BLaER1 treated with 17β-estradiol and CSF1 and Interleukin-3, amounts not matched to agents 10 nM and 100 nM (cell line): ENCODE measurements at regions not wholly inside any gene's neighbourhood (a gene's known extent, or its start where the extent isn't known, plus 50 kb on each side); places are given as distances from the start of the nearest gene placed in this dataset.

ENCODE experiments used
- H3K27ac ChIP-seq, 11 experiments: shearing (Covaris generic); formaldehyde crosslinking; 2 replicates each; pipeline ENCODE4 v1.8.1; 2022
- H3K27me3 ChIP-seq, 11 experiments: shearing (Covaris generic); formaldehyde crosslinking; 2 replicates each; pipeline ENCODE4 v1.8.1; 2022
- H3K36me3 ChIP-seq, 11 experiments: shearing (Covaris generic); formaldehyde crosslinking; 2 replicates each; pipeline ENCODE4 v1.8.1; 2022
- H3K4me1 ChIP-seq, 10 experiments: shearing (Covaris generic); formaldehyde crosslinking; 2 replicates each; pipeline ENCODE4 v1.8.1; 2022
- H3K4me2 ChIP-seq, 11 experiments: shearing (Covaris generic); formaldehyde crosslinking; 2 replicates each; pipeline ENCODE4 v1.8.1; 2022
- H3K4me3 ChIP-seq, 10 experiments: shearing (Covaris generic); formaldehyde crosslinking; 2 replicates each; pipeline ENCODE4 v1.8.1; 2022
- H3K9ac ChIP-seq, 11 experiments: shearing (Covaris generic); formaldehyde crosslinking; 2 replicates each; pipeline ENCODE4 v1.8.1; 2022
- H3K9me3 ChIP-seq, 11 experiments: shearing (Covaris generic); formaldehyde crosslinking; replicated peaks in 1 of 11; 2 replicates each; pipeline ENCODE4 v1.8.1; 2022
- H4K20me1 ChIP-seq, 11 experiments: shearing (Covaris generic); formaldehyde crosslinking; 2 replicates each; pipeline ENCODE4 v1.8.1; 2022
- Cebpa-rat ChIP-seq, 11 experiments: shearing (Covaris generic); IDR thresholded peaks; 2 replicates each; pipeline ENCODE4 v1.8.1; 2022

- peaks cover 0 to 13% (median 0%) of the 10 kb centered on the region in 10 experiments; a peak in 3 of 20 replicates for H3K4me1 ChIP-seq
- H3K9ac ChIP-seq: no peak overlapping the region
- 0 out of 22 replicates have a peak overlapping the region, but pooled peaks of 1 of the 11 experiments have one; percentile 29 for H3K4me2 ChIP-seq
- TF ChIP-seq Cebpa-rat (IDR thresholded peaks at IDR 0.05): no peak
- no peaks in the 10 kb centered on the region for H3K36me3 ChIP-seq
- no peaks in the 10 kb centered on the region for H4K20me1 ChIP-seq
- H3K9me3 ChIP-seq: no peaks in the 10 kb centered on the region
- no peak overlapping the region for H3K4me3 ChIP-seq
- H3K27ac ChIP-seq: no peak overlapping the region
- H3K27me3 ChIP-seq: no peaks in the 10 kb centered on the region
These were observed 108.3 kb upstream of the LRATD1 start for GRCh38 chr2:14524041-14524802.

- Histone ChIP-seq H4K20me1 (no peaks in the 10 kb centered on the region), H3K27ac (no peak overlapping the region), H3K9ac (no peak overlapping the region), H3K27me3 (no peaks in the 10 kb centered on the region), H3K36me3 (no peaks in the 10 kb centered on the region), H3K4me2 (no peak overlapping the region), H3K9me3 (no peaks in the 10 kb centered on the region), H3K4me1 (peaks cover 0 to 13% (median 0%) of the 10 kb centered on the region in 10 experiments; a peak in 3 of 20 replicates), H3K4me3 (no peak overlapping the region)
- no peak for TF ChIP-seq Cebpa-rat (IDR thresholded peaks at IDR 0.05)
These were observed 107.8 kb upstream of the LRATD1 start for GRCh38 chr2:14524803-14525080.

GRCh38 chr2:14530506-14530905 is 102.0 kb upstream of the LRATD1 start:
- no peak overlapping the region for H3K4me3 ChIP-seq
- no peak overlapping the region for H3K4me2 ChIP-seq
- H3K9ac ChIP-seq: no peak overlapping the region
- no peaks in the 10 kb centered on the region for H3K4me1 ChIP-seq
- no peak overlapping the region for H3K27ac ChIP-seq
- no peaks in the 10 kb centered on the region for H3K36me3 ChIP-seq
- H3K27me3 ChIP-seq: no peaks in the 10 kb centered on the region
- no peaks in the 10 kb centered on the region for H4K20me1 ChIP-seq
- no peaks in the 10 kb centered on the region for H3K9me3 ChIP-seq
- no peak for TF ChIP-seq Cebpa-rat (IDR thresholded peaks at IDR 0.05)

- H3K4me1 ChIP-seq: no peaks in the 10 kb centered on the region
- H4K20me1 ChIP-seq: no peaks in the 10 kb centered on the region
- H3K36me3 ChIP-seq: no peaks in the 10 kb centered on the region
- H3K9ac ChIP-seq: no peak overlapping the region
- H3K4me2 ChIP-seq: no peak overlapping the region
- no peak overlapping the region for H3K4me3 ChIP-seq
- no peak for TF ChIP-seq Cebpa-rat (IDR thresholded peaks at IDR 0.05)
- no peaks in the 10 kb centered on the region for H3K9me3 ChIP-seq
- no peak overlapping the region for H3K27ac ChIP-seq
- no peaks in the 10 kb centered on the region for H3K27me3 ChIP-seq
These were observed 99.3 kb upstream of the LRATD1 start for GRCh38 chr2:14533131-14533757.

- no peak overlapping the region for H3K27ac ChIP-seq
- no peaks in the 10 kb centered on the region for H3K9me3 ChIP-seq
- H3K4me3 ChIP-seq: no peak overlapping the region
- H3K9ac ChIP-seq: no peak overlapping the region
- no peak for TF ChIP-seq Cebpa-rat (IDR thresholded peaks at IDR 0.05)
- no peaks in the 10 kb centered on the region for H3K36me3 ChIP-seq
- no peaks in the 10 kb centered on the region for H3K27me3 ChIP-seq
- H3K4me2 ChIP-seq: no peak overlapping the region
- no peaks in the 10 kb centered on the region for H4K20me1 ChIP-seq
- 0 out of 20 replicates have a peak, but pooled peaks cover 0 to 3% (median 0%) of the 10 kb centered on the region in 10 experiments for H3K4me1 ChIP-seq
These were observed 97.4 kb upstream of the LRATD1 start for GRCh38 chr2:14535156-14535555.

- Histone ChIP-seq H3K9ac (no peak overlapping the region), H3K4me1 (0 out of 20 replicates have a peak, but pooled peaks cover 0 to 6% (median 0%) of the 10 kb centered on the region in 10 experiments), H3K4me2 (0 out of 22 replicates have a peak overlapping the region, but pooled peaks of 1 of the 11 experiments have one; percentile 1), H3K27me3 (no peaks in the 10 kb centered on the region), H3K9me3 (no peaks in the 10 kb centered on the region), H4K20me1 (no peaks in the 10 kb centered on the region), H3K36me3 (no peaks in the 10 kb centered on the region), H3K27ac (no peak overlapping the region), H3K4me3 (no peak overlapping the region)
- no peak for TF ChIP-seq Cebpa-rat (IDR thresholded peaks at IDR 0.05)
These were observed 95.5 kb upstream of the LRATD1 start for GRCh38 chr2:14536976-14537375.

- no peaks in the 10 kb centered on the region for H3K36me3 ChIP-seq
- H3K27me3 ChIP-seq: no peaks in the 10 kb centered on the region
- no peak overlapping the region for H3K4me2 ChIP-seq
- no peak overlapping the region for H3K27ac ChIP-seq
- no peaks in the 10 kb centered on the region for H4K20me1 ChIP-seq
- H3K4me1 ChIP-seq: peaks cover 0 to 6% (median 0%) of the 10 kb centered on the region in 10 experiments; a peak in 1 of 20 replicates
- TF ChIP-seq Cebpa-rat (IDR thresholded peaks at IDR 0.05): no peak
- H3K4me3 ChIP-seq: no peak overlapping the region
- no peak overlapping the region for H3K9ac ChIP-seq
- peaks cover 0 to 9% (median 0%) of the 10 kb centered on the region in 11 experiments; a peak in 1 of 22 replicates for H3K9me3 ChIP-seq
These were observed 92.5 kb upstream of the LRATD1 start for GRCh38 chr2:14540015-14540414.

- no peaks in the 10 kb centered on the region for H3K27me3 ChIP-seq
- H4K20me1 ChIP-seq: no peaks in the 10 kb centered on the region
- peaks cover 0 to 6% (median 0%) of the 10 kb centered on the region in 10 experiments; a peak in 1 of 20 replicates for H3K4me1 ChIP-seq
- no peak overlapping the region for H3K27ac ChIP-seq
- TF ChIP-seq Cebpa-rat (IDR thresholded peaks at IDR 0.05): no peak
- peaks cover 0 to 9% (median 0%) of the 10 kb centered on the region in 11 experiments; a peak in 1 of 22 replicates for H3K9me3 ChIP-seq
- H3K36me3 ChIP-seq: no peaks in the 10 kb centered on the region
- no peak overlapping the region for H3K4me2 ChIP-seq
- H3K9ac ChIP-seq: no peak overlapping the region
- H3K4me3 ChIP-seq: no peak overlapping the region
These were observed 89.2 kb upstream of the LRATD1 start for GRCh38 chr2:14543284-14543683.

- Histone ChIP-seq H3K27ac (no peak overlapping the region), H3K4me2 (no peak overlapping the region), H3K9me3 (peaks cover 0 to 9% (median 0%) of the 10 kb centered on the region in 11 experiments; a peak in 1 of 22 replicates), H3K4me3 (no peak overlapping the region), H3K36me3 (no peaks in the 10 kb centered on the region), H3K27me3 (no peaks in the 10 kb centered on the region), H4K20me1 (no peaks in the 10 kb centered on the region), H3K4me1 (peaks cover 0 to 6% (median 0%) of the 10 kb centered on the region in 10 experiments; a peak in 1 of 20 replicates), H3K9ac (no peak overlapping the region)
- TF ChIP-seq Cebpa-rat (IDR thresholded peaks at IDR 0.05): no peak
These were observed 88.3 kb upstream of the LRATD1 start for GRCh38 chr2:14544247-14544646.
